H1 (cell line): ENCODE measurements at regions not wholly inside any gene's neighbourhood (a gene's known extent, or its start where the extent isn't known, plus 50 kb on each side); places are given as distances from the start of the nearest gene placed in this dataset.

Experiments
- CTCF ChIA-PET: fragments of 300-600 bp; sonication (Branson Sonifier 250); formaldehyde crosslinking; loops from one replicate; lab custom pipeline; 2021; ENCODE audit not compliant: partially characterized antibody; lab: Charles Lee
- POLR2A ChIA-PET: fragments of 300-600 bp; sonication (Branson Sonifier 250); formaldehyde crosslinking; loops from one replicate; lab custom pipeline; 2021; ENCODE audit warnings: inconsistent platforms; ENCODE audit not compliant: partially characterized antibody; lab: Charles Lee
- DNase-seq, 2 experiments: peaks; one replicate each; pipeline versions ENCODE4 v3.0.0 to v3.0.0-alpha.2; 2010 to 2022; ENCODE audit warnings: low spot score in 2 of 2, low read depth in 1 of 2, mixed read lengths in 1 of 2
- FAIRE-seq: peaks from 2 replicates; lab custom pipeline; 2011; peaks lifted over from hg19 to GRCh38; lab: Jason Lieb, UNC
- H2AFZ ChIP-seq: 2 replicates; pipeline ENCODE4 v1.8.1; 2012; ENCODE audit warnings: low read length, inconsistent platforms
- H2AK5ac ChIP-seq: 2 replicates; pipeline ENCODE4 v1.6.1; 2013; ENCODE audit warnings: low read depth, low read length
- H2BK120ac ChIP-seq: replicated peaks from 2 replicates; pipeline ENCODE3; 2013; ENCODE audit warnings: low read depth, low read length, inconsistent platforms
- H2BK12ac ChIP-seq: 2 replicates; pipeline ENCODE4 v1.6.1; 2013; ENCODE audit warnings: low read depth, low read length
- H2BK15ac ChIP-seq: 2 replicates; pipeline ENCODE4 v1.6.1; 2013; ENCODE audit warnings: low read length
- H2BK20ac ChIP-seq: 2 replicates; pipeline ENCODE4 v1.6.1; 2013; ENCODE audit warnings: low read length
- H2BK5ac ChIP-seq: 2 replicates; pipeline ENCODE4 v1.6.1; 2013; ENCODE audit warnings: low read depth, low read length
- H3K14ac ChIP-seq: 2 replicates; pipeline ENCODE4 v1.6.1; 2013; ENCODE audit warnings: inconsistent platforms; ENCODE audit not compliant: insufficient read length
- H3K18ac ChIP-seq: 2 replicates; pipeline ENCODE4 v1.6.1; 2013; ENCODE audit warnings: low read length; ENCODE audit errors: extremely low read depth
- H3K23ac ChIP-seq: 2 replicates; pipeline ENCODE4 v1.6.1; 2013; ENCODE audit warnings: inconsistent platforms; ENCODE audit not compliant: insufficient read length
- H3K23me2 ChIP-seq: 2 replicates; pipeline ENCODE4 v1.6.1; 2013; ENCODE audit warnings: low read depth, low read length
- H3K27ac ChIP-seq: 2 replicates; pipeline ENCODE4 v1.6.1; 2011; ENCODE audit warnings: low read depth, low read length, inconsistent platforms
- H3K27me3 ChIP-seq, 4 experiments: replicated peaks in 1 of 4; 1 replicate in 1 of 4; 2 replicates in 3 of 4; pipeline versions ENCODE4 v1.6.1 to v1.8.1; 2011 to 2013; ENCODE audit warnings: low read length in 3 of 4, mild to moderate bottlenecking in 3 of 4, inconsistent platforms in 2 of 4, mixed read lengths in 2 of 4, moderate library complexity in 1 of 4; ENCODE audit not compliant: control insufficient read depth in 3 of 4, insufficient read depth in 3 of 4; ENCODE audit errors: extremely low read depth in 1 of 4
- H3K36me3 ChIP-seq, 4 experiments: 2 replicates each; pipeline versions ENCODE4 v1.6.1 to v1.8.1; 2011 to 2013; ENCODE audit warnings: mild to moderate bottlenecking in 4 of 4, low read length in 3 of 4, moderate library complexity in 2 of 4, control low read depth in 1 of 4, inconsistent platforms in 1 of 4; ENCODE audit not compliant: insufficient read depth in 4 of 4, control insufficient read depth in 2 of 4
- H3K4ac ChIP-seq: replicated peaks from 2 replicates; pipeline ENCODE3; 2013; ENCODE audit warnings: low read length, low read depth, mixed read lengths, inconsistent platforms; ENCODE audit not compliant: insufficient read length
- H3K4me1 ChIP-seq, 4 experiments: replicated peaks in 1 of 4; 1 replicate in 1 of 4; 2 replicates in 3 of 4; pipeline versions ENCODE4 v1.6.1 to v1.8.1; 2011 to 2013; ENCODE audit warnings: low read length in 3 of 4, inconsistent platforms in 2 of 4, mixed read lengths in 1 of 4; ENCODE audit not compliant: insufficient read depth in 4 of 4, control insufficient read depth in 3 of 4
- H3K4me2 ChIP-seq, 2 experiments: 2 replicates each; pipeline versions ENCODE4 v1.6.1 to v1.8.1; 2011 to 2013; ENCODE audit warnings: low read depth in 2 of 2, low read length in 2 of 2, control low read depth in 1 of 2, inconsistent platforms in 1 of 2, mild to moderate bottlenecking in 1 of 2; ENCODE audit not compliant: insufficient read depth in 1 of 2
- H3K4me3 ChIP-seq, 4 experiments: fragments of 200-600, 300-600 bp in 1 of 4; sonication (generic), shearing (Covaris generic), sonication (Bioruptor Twin) in 1 of 4; 2 replicates each; pipeline versions ENCODE4 v1.5.1 to v1.8.1; 2011 to 2016; ENCODE audit warnings: low read length in 4 of 4, low read depth in 3 of 4, control low read depth in 2 of 4, inconsistent platforms in 2 of 4, mild to moderate bottlenecking in 2 of 4, mixed read lengths in 1 of 4, moderate library complexity in 1 of 4; ENCODE audit not compliant: insufficient read depth in 2 of 4; ENCODE audit errors: extremely low read depth in 1 of 4
- H3K56ac ChIP-seq: replicated peaks from 2 replicates; pipeline ENCODE3; 2013; ENCODE audit warnings: low read depth, mild to moderate bottlenecking, mixed read lengths, low read length, inconsistent platforms; ENCODE audit not compliant: insufficient read length
- H3K79me1 ChIP-seq: 2 replicates; pipeline ENCODE4 v1.6.1; 2013; ENCODE audit warnings: low read depth, low read length, control low read depth
- H3K79me2 ChIP-seq, 2 experiments: 2 replicates each; pipeline versions ENCODE4 v1.6.1 to v1.8.1; 2012 to 2013; ENCODE audit warnings: low read length in 2 of 2, mild to moderate bottlenecking in 2 of 2, inconsistent platforms in 1 of 2; ENCODE audit not compliant: insufficient read depth in 2 of 2, control insufficient read depth in 1 of 2
- H3K9ac ChIP-seq, 4 experiments: replicated peaks in 1 of 4; 1 replicate in 1 of 4; 2 replicates in 3 of 4; pipeline versions ENCODE4 v1.6.1 to v1.8.1; 2011 to 2013; ENCODE audit warnings: low read depth in 3 of 4, low read length in 3 of 4, control low read depth in 2 of 4, mild to moderate bottlenecking in 2 of 4, moderate library complexity in 2 of 4, inconsistent platforms in 1 of 4; ENCODE audit errors: extremely low read depth in 1 of 4
- H3K9me3 ChIP-seq, 2 experiments: 2 replicates each; pipeline versions ENCODE4 v1.6.1 to v1.8.1; 2012 to 2013; ENCODE audit warnings: mild to moderate bottlenecking in 2 of 2, moderate library complexity in 2 of 2, control low read depth in 1 of 2, inconsistent platforms in 1 of 2, low read depth in 1 of 2, low read length in 1 of 2, mixed read lengths in 1 of 2; ENCODE audit not compliant: insufficient read depth in 2 of 2
- H4K20me1 ChIP-seq, 2 experiments: replicated peaks in 1 of 2; 2 replicates each; pipeline versions ENCODE3 to v1.8.1; 2011 to 2013; ENCODE audit warnings: inconsistent platforms in 2 of 2, low read length in 2 of 2, mild to moderate bottlenecking in 1 of 2; ENCODE audit not compliant: insufficient read depth in 2 of 2, control insufficient read depth in 1 of 2
- H4K5ac ChIP-seq: 2 replicates; pipeline ENCODE4 v1.6.1; 2013; ENCODE audit warnings: low read length, low read depth, mixed read lengths, inconsistent platforms; ENCODE audit not compliant: insufficient read length
- H4K8ac ChIP-seq: 2 replicates; pipeline ENCODE4 v1.8.0; 2013; ENCODE audit warnings: mild to moderate bottlenecking, moderate library complexity, low read length, inconsistent platforms; ENCODE audit not compliant: insufficient read depth; ENCODE audit errors: extremely low read depth
- H4K91ac ChIP-seq: replicated peaks from 2 replicates; pipeline ENCODE3; 2013; ENCODE audit warnings: low read length, mixed read lengths, inconsistent platforms; ENCODE audit not compliant: insufficient read length
- CBX5 ChIP-seq: fragments of 300-800, 300-1000 bp; sonication (generic); IDR thresholded peaks from 2 replicates; pipeline ENCODE4 v1.7.1; 2016; ENCODE audit warnings: antibody characterized with exemption, low read length, low read depth
- CBX8 ChIP-seq: fragments of 300-800, 300-1000 bp; sonication (generic); IDR thresholded peaks from 2 replicates; pipeline ENCODE4 v1.7.1; 2016; ENCODE audit warnings: low read depth, low read length, borderline replicate concordance
- CHD2 ChIP-seq: IDR thresholded peaks from 2 replicates; pipeline ENCODE4 v1.6.1; 2012; ENCODE audit warnings: low read length, improper control_type of control experiment
- CREB1 ChIP-seq: IDR thresholded peaks from 2 replicates; pipeline ENCODE4 v1.6.1; 2012; ENCODE audit warnings: inconsistent platforms
- FOSL1 ChIP-seq: IDR thresholded peaks from 2 replicates; pipeline ENCODE4 v1.6.1; 2011; ENCODE audit warnings: mild to moderate bottlenecking, low read depth, low read length, moderate library complexity; ENCODE audit not compliant: insufficient read depth
- GABPA ChIP-seq: IDR thresholded peaks from 2 replicates; pipeline ENCODE4 v1.6.1; 2011; ENCODE audit warnings: mild to moderate bottlenecking, low read length, moderate library complexity, borderline replicate concordance; ENCODE audit not compliant: insufficient read depth
- JUND ChIP-seq: IDR thresholded peaks from 2 replicates; pipeline ENCODE4 v1.6.1; 2011; ENCODE audit warnings: mild to moderate bottlenecking, improper control_type of control experiment, low read length
- MAFK ChIP-seq: IDR thresholded peaks from 2 replicates; pipeline ENCODE4 v1.6.1; 2012; ENCODE audit warnings: low read depth, mild to moderate bottlenecking, improper control_type of control experiment, low read length
- POU5F1 ChIP-seq: IDR thresholded peaks from 2 replicates; pipeline ENCODE4 v1.6.1; 2011; ENCODE audit warnings: low read depth, mild to moderate bottlenecking, low read length, moderate library complexity
- RAD21 ChIP-seq, 2 experiments: IDR thresholded peaks in 1 of 2; conservative IDR thresholded peaks in 1 of 2; 2 replicates each; pipeline ENCODE4 v1.6.1; 2011; ENCODE audit warnings: low read depth in 2 of 2, low read length in 2 of 2, improper control_type of control experiment in 1 of 2, inconsistent platforms in 1 of 2, mild to moderate bottlenecking in 1 of 2, moderate library complexity in 1 of 2
- SAP30 ChIP-seq: fragments of 300-600 bp; sonication (generic); IDR thresholded peaks from 2 replicates; pipeline ENCODE4 v1.7.1; 2012; ENCODE audit warnings: low read length, moderate library complexity, mild to moderate bottlenecking, inconsistent platforms; ENCODE audit not compliant: insufficient read depth, insufficient replicate concordance
- SP2 ChIP-seq: IDR thresholded peaks from 2 replicates; pipeline ENCODE4 v1.6.1; 2012; ENCODE audit warnings: mild to moderate bottlenecking, low read length, inconsistent platforms
- SP4 ChIP-seq: IDR thresholded peaks from 2 replicates; pipeline ENCODE4 v1.6.1; 2012; ENCODE audit warnings: low read length, inconsistent platforms
- TAF1 ChIP-seq: IDR thresholded peaks from 2 replicates; pipeline ENCODE4 v1.6.1; 2011; ENCODE audit warnings: mild to moderate bottlenecking, low read depth, low read length
- TCF12 ChIP-seq: IDR thresholded peaks from 2 replicates; pipeline ENCODE4 v1.6.1; 2011; ENCODE audit warnings: low read depth, mild to moderate bottlenecking, low read length
- WGBS, 2 experiments: shearing (Covaris generic) in 1 of 2; methylation state at CpG; one replicate each; pipeline versions ENCODE4 v1.1.6 to v1.1.7; 2013 to 2015; ENCODE audit warnings: low lambda C conversion rate in 2 of 2, mixed read lengths in 2 of 2, inconsistent platforms in 1 of 2, low coverage in 1 of 2, missing lambda C conversion rate in 1 of 2; ENCODE audit not compliant: insufficient replicate concordance in 2 of 2, insufficient coverage in 1 of 2, insufficient read length in 1 of 2; ENCODE audit errors: extremely low coverage in 1 of 2, missing lambda C conversion rate in 1 of 2; 5-methylcytosine and 5-hydroxymethylcytosine counted together
- TF ChIP-seq, protein P1 (sequence below): IDR thresholded peaks from 2 replicates; pipeline ENCODE4 v1.6.1; 2012; ENCODE audit warnings: inconsistent platforms

GRCh38 chr15:26029146-26029545, 166.0 kb upstream of the ATP10A start:
- CTCF ChIA-PET = interaction anchor here (0.7 kb wide), 1 partner anchor 47 kb away, joined by 3 read pairs; no protein-coding TSS in a partner anchor
- H2AFZ ChIP-seq = peak overlapping the region; percentile 57; the same call in 1 of the 2 replicates
- no peak for TF ChIP-seq GABPA
- no peak for TF ChIP-seq CHD2
- TF ChIP-seq RAD21 (IDR thresholded peaks at IDR 0.05 in 1 of 2, conservative IDR thresholded peaks at IDR 0.05 in 1 of 2; ENCODE audit: low read depth in 2 of 2, low read length in 2 of 2) = no peak
- no peak for TF ChIP-seq JUND
- TF ChIP-seq CBX5 = no peak
- TF ChIP-seq, protein P1, sequence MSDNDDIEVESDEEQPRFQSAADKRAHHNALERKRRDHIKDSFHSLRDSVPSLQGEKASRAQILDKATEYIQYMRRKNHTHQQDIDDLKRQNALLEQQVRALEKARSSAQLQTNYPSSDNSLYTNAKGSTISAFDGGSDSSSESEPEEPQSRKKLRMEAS = no peak
- TF ChIP-seq FOSL1 = no peak
- no peak for TF ChIP-seq CBX8
- no peak for TF ChIP-seq POU5F1
- TF ChIP-seq SP2 = no peak
- TF ChIP-seq SP4 = no peak
- no peak for TF ChIP-seq MAFK
- TF ChIP-seq TCF12 = no peak
- TF ChIP-seq SAP30 = no peak
- no peak for TF ChIP-seq TAF1
- no peak for TF ChIP-seq CREB1

More at GRCh38 chr15:26029146-26029545, 166.0 kb upstream of the ATP10A start:
- Histone ChIP-seq H3K23ac (no peak overlapping the region), H3K4ac (no peak overlapping the region), H3K56ac (no peak overlapping the region), H4K91ac (no peak overlapping the region), H2BK5ac (no peak overlapping the region), H3K4me2 (no peak overlapping the region), H3K27ac (no peak overlapping the region), H2BK120ac (no peak overlapping the region), H3K79me2 (no peaks in the 10 kb centered on the region), H3K27me3 (no peaks in the 10 kb centered on the region), H4K8ac (no peak overlapping the region), H2BK20ac (no peak overlapping the region), H2BK12ac (no peak overlapping the region), H3K79me1 (no peaks in the 10 kb centered on the region), H3K18ac (no peak overlapping the region), H3K4me1 (peaks cover 0 to 10% (median under 1%) of the 10 kb centered on the region in 4 experiments; a peak in 1 of 7 replicates), H3K4me3 (no peak overlapping the region), H2AK5ac (no peak overlapping the region), H2BK15ac (no peak overlapping the region), H4K5ac (no peak overlapping the region), H3K36me3 (no peaks in the 10 kb centered on the region), H4K20me1 (no peaks in the 10 kb centered on the region), H3K14ac (no peak overlapping the region), H3K9ac (no peak overlapping the region), H3K23me2 (no peaks in the 10 kb centered on the region), H3K9me3 (no peaks in the 10 kb centered on the region)
- DNase-seq = no peak
- 89% methylated on average over 6 of the region's 6 CpGs; no CpG with 5 or more reads in 1 of the 2 experiments for WGBS, 2 experiments
- POLR2A ChIA-PET = no interaction called here
- no peak for FAIRE-seq
